ENCODE measurements at regions not wholly inside any gene's neighbourhood (a gene's known extent, or its start where the extent isn't known, plus 50 kb on each side); places are given as distances from the start of the nearest gene placed in this dataset.
A peak's percentile ranks its signal among the peaks of the same experiment; 100 is the strongest.
"Not testable (repeated sequence)": the region's sequence is repeated elsewhere in the genome, so short reads cannot be mapped to it uniquely, and the experiment has no call there.

DNA sequence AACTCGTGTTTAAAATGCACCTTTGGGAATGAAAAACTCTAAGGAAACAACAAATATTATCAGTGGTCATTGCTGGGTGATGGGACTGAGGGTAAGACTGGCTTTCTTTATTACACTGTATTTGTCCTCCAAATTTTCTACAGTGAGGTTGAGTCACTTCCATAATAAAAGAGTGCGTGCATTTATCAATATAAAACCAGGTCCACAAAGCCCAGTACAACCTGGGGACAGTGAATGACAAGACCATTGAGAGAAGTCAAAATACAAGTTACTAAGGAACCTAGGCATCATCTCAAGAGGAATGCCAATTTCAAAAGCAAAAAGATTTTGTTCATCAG, 76.4 kb downstream of the MAGED4 start:
- DNase-seq (ENCODE audit: low read depth in 2 of 2): no peak

DNA sequence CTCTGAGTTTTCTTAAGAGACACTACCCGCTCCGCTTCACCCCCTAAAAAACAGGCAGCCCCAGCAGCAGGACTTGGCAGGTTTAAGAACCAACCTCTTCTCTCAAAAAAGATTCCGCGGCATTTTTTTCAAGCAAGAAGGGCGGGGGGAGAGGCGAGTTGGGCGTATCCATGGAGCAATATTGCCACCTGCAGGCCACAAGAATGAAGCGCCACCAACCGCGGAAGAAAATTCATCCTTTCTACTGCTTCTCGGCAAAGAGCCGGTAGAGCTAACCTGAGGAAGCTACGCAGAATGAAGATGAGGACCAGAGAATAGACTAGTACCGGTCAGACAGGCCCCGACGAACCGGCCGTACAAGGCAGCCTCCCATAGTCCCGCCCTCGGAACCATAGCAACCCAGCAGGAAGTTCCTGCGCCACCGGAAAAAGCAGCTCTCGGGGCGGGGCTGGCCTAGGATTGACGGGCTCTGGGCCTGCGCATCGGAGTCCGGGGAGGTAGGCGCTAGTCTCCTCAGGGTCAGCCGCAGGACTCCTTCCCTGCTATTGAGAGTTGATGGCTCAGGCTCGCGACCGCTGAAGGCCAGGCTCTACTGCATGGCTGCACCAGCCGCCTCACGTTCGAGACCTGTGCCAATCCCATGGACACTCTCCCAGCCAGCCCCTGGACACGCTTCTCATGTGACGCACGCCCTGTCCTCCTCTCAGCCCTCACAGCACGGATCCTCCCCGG, 76.9 kb downstream of the MAGED4 start:
- DNase-seq (ENCODE audit: low read depth in 2 of 2): peak; percentile 79 to 96

DNA sequence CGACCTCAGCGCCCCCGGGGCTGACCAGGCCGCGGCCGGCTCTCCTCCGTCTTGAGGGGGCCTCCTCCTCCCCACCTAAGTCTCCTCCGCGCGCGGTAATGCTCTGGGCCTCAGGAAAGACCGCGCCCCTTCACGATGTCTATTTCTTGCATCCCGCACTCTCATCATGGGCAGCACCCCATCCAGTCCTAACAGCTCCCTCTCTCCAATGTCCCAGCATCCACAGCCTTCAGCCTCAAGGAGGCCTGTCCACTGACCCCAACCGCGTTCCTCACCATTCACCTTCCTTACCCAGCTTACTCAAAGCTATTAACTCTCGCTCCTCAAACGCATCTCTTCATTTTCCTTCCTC, 77.5 kb downstream of the MAGED4 start:
- DNase-seq (ENCODE audit: low read depth in 2 of 2): peak in 1 of 2 donors; percentile 5

DNA sequence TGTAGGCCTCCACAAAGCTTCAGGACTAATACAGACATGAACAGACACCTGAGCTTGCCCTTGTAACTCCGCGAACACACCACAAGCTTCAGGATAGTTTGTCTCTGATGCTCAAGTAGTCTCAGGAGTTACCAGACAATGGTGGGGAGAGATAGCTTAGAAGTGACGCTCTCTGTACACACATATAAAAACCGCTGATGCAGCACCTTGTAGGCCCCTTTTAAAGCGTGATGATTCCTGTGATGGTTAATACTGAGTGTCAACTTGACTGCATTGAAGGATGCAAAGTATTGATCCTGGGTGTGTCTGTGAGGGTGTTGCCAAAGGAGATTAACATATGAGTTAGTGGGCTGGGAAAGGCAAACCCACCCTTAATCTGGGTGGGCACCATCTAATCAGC, 78.7 kb downstream of the MAGED4 start:
- DNase-seq (ENCODE audit: low read depth in 2 of 2): no peak

DNA sequence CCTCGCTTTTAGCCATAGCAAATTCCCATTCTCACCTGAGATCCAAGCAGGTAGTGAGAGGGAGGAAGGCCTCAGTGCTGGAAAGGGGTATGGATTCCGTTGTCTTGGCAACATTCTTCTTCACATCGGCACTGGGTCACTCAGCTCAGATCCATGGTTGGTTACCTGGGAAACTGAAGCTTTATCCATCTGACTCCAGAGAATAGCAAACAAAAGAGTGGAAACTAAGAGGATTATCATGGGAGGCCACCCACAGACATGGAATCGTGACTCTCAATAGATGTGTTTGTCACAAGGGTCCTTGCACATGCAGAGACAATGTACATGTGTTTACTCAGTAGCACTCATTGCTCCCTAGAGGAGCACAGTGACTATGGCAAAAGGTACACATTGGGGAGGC, 81.0 kb downstream of the MAGED4 start:
- DNase-seq (ENCODE audit: low read depth in 2 of 2): no peak

DNA sequence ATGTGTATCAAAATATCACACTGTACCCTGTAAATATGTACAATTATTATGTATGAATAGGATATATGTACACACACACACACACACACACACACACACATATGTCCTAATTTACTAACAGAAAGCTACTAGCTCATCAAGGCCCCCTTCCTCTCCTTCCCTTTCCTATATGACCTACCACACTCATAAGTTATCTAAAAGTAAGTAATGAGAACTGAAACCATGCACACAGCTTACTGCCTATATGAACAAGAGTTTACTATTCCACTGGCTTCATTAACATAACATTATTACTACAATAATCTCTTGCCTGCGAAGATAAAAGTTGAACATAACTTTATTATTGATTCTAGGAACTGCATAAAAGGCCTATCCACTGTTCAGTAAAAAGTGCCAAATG, 83.8 kb downstream of the MAGED4 start:
- DNase-seq (ENCODE audit: low read depth in 2 of 2): not testable (repeated sequence)

DNA sequence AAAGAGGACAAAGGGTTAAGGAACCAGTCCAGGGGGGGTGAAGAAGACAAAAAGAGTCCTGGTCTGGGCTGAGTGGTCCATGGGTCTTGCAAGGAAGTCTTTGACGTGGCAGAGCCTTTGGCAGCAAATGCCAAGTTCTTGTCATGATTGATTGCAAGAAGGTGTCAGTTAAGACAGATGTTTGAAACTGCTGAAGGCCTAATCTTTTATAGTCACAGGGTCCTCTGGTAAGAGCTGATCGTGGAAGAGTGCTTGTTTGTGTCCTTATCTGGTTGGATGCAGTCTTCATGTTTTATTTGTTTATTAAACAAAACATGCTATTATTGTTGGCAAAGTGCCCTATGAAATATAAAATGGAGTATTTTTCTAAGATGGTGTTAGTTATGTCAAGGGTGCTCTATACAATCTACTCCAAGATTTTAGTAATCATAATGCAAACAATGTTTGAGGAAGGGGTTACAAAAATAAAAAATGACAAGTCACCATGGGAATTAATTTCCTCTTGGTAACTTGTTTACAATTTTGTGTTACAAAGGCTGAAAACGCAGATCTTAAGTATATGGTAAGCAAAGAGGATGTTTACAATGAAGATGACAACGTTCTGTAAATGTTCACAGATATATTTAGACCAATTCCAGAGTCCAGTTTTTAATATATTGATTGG, 85.9 kb downstream of the MAGED4 start:
- DNase-seq (ENCODE audit: low read depth in 2 of 2): no peak

DNA sequence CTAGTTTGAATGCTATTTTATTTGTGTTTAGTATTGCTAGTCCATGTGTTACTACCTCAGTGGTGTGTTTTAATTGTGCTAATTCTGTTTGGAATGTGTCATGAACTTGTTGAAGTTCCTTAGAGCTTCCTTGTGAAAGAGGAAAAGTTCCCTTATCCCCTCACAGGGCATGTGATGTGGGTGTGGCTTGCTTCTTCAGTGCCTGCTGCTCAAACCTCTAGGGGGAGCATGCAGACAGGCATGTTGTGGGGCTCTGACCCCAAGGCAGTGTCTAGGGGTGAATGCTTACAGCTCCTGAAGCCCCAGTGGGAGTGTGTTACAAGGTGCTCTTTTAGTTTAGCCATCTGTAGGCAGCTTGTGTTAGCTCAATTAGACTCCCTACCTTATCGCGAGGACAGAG, 86.5 kb downstream of the MAGED4 start:
- no peak for DNase-seq (ENCODE audit: low read depth in 2 of 2)

DNA sequence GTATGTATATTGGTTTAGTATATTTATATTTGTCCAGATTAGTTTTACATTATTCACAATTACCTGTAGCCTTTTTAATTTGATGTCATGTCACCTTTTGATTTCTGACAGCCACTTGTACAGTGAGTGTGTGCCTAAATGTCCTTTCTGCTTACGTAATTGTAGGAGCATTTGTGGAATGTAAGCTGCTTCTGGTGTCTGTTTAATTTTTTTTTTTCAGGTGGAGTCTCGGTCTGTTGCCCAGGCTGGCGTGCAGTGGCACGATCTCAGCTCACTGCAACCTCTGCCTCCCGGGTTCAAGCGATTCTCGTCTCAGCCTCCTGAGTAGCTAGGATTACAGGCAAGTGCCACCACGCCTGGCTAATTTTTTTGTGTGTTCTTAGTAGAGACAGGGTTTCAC, 91.2 kb upstream of the XAGE2 start:
- no peak for DNase-seq (ENCODE audit: low read depth in 2 of 2)

DNA sequence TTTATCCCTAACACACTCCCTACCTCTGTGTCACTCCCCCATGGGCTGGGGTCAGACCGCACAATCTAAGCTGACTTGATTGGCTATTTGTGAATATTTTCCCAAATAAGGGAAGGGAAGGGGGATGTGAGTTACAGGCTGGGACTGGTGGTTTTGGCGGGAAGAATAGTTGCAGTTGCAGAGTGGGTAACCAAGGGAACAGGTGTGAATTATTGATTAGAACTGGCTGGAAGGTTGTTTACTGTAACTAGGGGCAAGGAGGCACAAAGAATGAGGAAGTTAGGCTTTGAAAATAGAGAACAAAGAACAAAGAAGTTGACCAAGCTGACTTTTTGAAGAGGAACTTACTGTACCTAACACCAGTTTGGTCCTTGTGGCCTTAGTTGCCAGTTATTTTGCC, 88.0 kb upstream of the XAGE2 start:
- DNase-seq (ENCODE audit: low read depth in 2 of 2): no peak

DNA sequence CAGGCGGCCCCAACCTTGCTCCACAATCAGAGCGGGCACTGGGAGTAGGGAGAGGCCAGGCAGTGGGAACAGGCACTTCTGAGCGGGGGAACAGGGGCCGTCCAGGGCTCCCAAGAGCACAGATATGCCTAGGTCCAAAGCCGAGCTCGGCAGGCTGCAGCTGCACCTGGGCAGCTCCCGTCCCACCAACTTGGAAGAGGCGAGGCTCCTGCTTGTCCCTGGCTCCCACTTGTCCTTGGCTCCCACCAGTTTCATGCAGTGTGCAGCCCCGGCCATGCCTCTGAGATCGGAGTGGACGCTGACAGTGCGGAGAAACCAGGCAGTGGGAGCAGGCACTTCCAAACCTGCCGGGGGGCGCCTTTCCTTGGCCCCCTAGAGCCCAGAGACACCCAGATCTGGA, 84.0 kb upstream of the XAGE2 start:
- DNase-seq (ENCODE audit: low read depth in 2 of 2): no peak

DNA sequence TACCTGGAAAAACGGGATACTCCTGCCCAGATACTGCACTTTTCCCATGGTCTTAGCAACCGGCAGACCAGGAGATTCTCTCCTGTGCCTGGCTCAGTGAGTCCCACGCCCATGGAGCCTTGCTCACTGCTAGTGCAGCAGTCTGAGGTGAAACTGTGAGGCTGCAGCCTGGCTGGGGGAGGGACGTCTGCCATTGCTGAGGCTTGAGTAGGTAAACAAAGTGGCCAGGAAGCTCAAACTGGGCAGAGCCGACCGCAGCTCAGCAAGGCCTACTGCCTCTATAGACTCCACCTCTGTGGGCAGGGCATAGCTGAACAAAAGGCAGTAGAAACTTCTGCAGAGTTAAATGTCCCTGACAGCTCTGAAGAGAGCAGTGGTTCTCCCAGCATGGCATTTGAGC, 69.9 kb upstream of the XAGE2 start:
- DNase-seq (ENCODE audit: low read depth in 2 of 2): not testable (repeated sequence)

DNA sequence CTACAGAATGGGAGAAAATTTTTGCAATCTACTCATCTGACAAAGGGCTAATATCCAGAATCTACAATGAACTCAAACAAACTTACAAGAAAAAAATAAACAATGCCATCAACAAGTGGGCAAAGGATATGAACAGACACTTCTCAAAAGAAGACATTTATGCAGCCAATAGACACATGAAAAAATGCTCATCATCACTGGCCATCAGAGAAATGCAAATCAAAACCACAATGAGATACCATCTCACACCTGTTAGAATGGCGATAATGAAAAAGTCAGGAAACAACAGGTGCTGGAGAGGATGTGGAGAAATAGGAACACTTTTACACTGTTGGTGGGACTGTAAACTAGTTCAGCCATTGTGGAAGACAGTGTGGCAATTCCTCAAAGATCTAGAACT, 60.3 kb upstream of the XAGE2 start:
- DNase-seq (ENCODE audit: low read depth in 2 of 2): not testable (repeated sequence)

Data from stimulated activated CD4-positive, alpha-beta T cell treated with anti-CD3 and anti-CD28 coated beads, Interleukin-1b, Interleukin-23, amount 100 ng/mL, for 4 hours (primary cell).